ENCODE measurements at regions not wholly inside any gene's neighbourhood (a gene's known extent, or its start where the extent isn't known, plus 50 kb on each side); places are given as distances from the start of the nearest gene placed in this dataset.
"Not testable (repeated sequence)": the region's sequence is repeated elsewhere in the genome, so short reads cannot be mapped to it uniquely, and the experiment has no call there.

DNA sequence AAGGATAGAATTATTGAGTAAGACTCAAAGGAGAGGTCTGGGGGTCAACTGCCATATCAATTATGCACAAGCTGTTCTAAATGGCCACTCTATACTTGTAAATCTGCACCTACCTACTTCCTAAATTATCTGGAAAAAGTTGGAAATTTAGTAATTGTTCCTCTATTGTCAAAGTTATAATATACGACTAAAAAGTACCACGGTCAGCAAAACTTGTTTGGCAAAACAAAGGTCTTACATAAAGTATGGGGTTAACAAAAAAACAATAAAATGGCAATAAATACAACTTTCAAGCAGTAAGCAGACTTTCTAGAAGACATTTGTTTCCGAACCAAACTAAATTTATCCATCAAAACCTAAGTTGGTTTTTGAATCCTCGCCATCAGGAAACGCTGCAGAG lies 309.7 kb downstream of the FRK start:
- Mint-ChIP-seq H3K36me3 (ENCODE audit: low read depth) (no peaks in the 10 kb centered on the region), H3K27ac (no peak overlapping the region), H3K9me3 (ENCODE audit: low read depth) (no peaks in the 10 kb centered on the region), H3K4me1 (no peaks in the 10 kb centered on the region), H3K4me3 (no peak overlapping the region), H3K27me3 (no peaks in the 10 kb centered on the region)
- intact Hi-C loops (cut with DNase I, micrococcal nuclease): no loop called here
- ChIA-PET CTCF (no interaction called here), POLR2A (no interaction called here)
- DNase-seq (no peak), ATAC-seq (no peak)

DNA sequence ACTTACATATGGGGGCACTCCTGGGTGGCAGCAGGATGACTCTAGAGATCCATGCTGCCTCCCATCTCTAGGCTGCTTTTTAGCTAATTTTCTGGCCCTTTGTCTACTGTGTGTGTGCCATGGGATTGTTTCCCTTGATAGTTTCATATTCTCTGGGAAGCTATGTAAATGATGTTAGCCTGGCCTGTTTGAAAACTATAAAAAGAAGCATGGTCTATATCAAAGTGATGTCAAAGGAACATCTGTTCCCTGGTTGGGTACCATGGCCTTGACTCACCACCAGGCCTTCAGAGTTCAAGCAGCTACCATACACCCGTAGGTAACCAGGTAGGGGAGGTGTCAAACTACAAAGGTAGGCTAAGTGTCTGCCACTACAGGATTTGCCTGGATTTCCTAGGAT lies 310.4 kb downstream of the FRK start:
- H3K36me3 Mint-ChIP-seq (ENCODE audit: low read depth): no peaks in the 10 kb centered on the region
- H3K27me3 Mint-ChIP-seq: no peaks in the 10 kb centered on the region
- ATAC-seq (no peak), DNase-seq (no peak)
- intact Hi-C loops (cut with DNase I, micrococcal nuclease): no loop called here
- POLR2A ChIA-PET: no interaction called here
- CTCF ChIA-PET: no interaction called here
- H3K4me3 Mint-ChIP-seq: no peak overlapping the region
- no peak overlapping the region for H3K27ac Mint-ChIP-seq
- H3K4me1 Mint-ChIP-seq: no peaks in the 10 kb centered on the region
- H3K9me3 Mint-ChIP-seq (ENCODE audit: low read depth): no peaks in the 10 kb centered on the region

DNA sequence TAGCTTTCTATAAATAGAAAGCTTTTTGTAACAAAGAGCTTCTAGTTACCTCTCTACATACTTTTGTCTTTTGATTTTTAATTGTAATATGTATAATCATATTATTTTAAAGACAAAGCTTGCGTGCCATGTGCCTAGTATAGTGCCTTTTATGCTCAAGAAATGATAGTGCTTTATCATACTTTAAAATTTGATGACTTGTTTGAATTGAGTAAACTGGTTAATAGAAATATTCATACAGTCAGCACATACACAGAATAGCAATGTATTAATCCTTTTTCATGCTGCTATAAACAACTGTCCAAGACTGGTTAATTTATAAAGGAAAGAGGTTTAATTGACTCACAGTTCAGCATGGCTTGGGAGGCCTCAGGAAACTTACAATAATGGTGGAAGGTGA lies 313.0 kb downstream of the FRK start:
- intact Hi-C loops (cut with DNase I, micrococcal nuclease): no loop called here
- H3K27me3 Mint-ChIP-seq: no peaks in the 10 kb centered on the region
- POLR2A ChIA-PET: no interaction called here
- H3K9me3 Mint-ChIP-seq (ENCODE audit: low read depth): no peaks in the 10 kb centered on the region
- DNase-seq (no peak), ATAC-seq (no peak)
- H3K27ac Mint-ChIP-seq: no peak overlapping the region
- H3K4me1 Mint-ChIP-seq: no peaks in the 10 kb centered on the region
- CTCF ChIA-PET: interaction anchor here (0.7 kb wide), 1 partner anchor 581 kb away, joined by 5 read pairs; no protein-coding TSS in a partner anchor
- H3K4me3 Mint-ChIP-seq: no peak overlapping the region
- no peaks in the 10 kb centered on the region for H3K36me3 Mint-ChIP-seq (ENCODE audit: low read depth)

DNA sequence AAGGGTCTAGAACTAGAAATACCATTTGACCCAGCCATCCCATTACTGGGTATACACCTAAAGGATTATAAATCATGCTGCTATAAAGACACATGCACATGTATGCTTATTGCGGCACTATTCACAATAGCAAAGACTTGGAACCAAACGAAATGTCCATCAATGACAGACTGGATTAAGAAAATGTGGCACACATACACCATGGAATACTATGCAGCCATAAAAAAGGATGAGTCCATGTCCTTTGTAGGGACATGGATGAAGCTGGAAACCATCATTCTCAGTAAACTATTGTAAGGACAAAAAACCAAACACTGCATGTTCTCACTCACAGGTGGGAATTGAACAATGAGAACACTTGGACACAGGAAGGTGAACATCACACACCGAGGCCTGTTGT lies 314.1 kb downstream of the FRK start:
- CTCF ChIA-PET; H3K27ac Mint-ChIP-seq; H3K27me3 Mint-ChIP-seq; DNase-seq; H3K36me3 Mint-ChIP-seq (ENCODE audit: low read depth); H3K4me1 Mint-ChIP-seq; ATAC-seq; H3K9me3 Mint-ChIP-seq (ENCODE audit: low read depth); H3K4me3 Mint-ChIP-seq; POLR2A ChIA-PET; intact Hi-C loops (cut with DNase I, micrococcal nuclease): not testable (repeated sequence)

DNA sequence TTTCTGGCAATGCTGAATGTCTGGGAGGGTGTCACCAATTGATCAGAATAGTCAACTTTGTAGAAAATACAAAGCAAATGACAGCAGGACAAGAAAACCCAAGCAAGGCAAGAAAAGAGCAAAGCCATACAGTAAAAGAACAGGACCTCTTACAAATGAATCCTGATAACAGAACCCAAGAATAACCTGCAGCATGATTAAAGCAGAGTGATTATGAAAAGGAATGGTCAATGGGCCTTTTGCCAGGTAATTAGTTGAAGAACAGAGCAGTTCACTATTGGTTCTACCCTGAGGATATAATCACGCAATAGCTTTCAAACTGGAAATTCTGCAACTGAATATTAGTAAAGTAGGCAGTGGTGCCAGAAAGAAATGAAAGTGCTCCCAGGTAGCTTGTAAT lies 319.8 kb downstream of the FRK start:
- H3K4me3 Mint-ChIP-seq: no peak overlapping the region
- no peak for ATAC-seq
- H3K4me1 Mint-ChIP-seq: no peaks in the 10 kb centered on the region
- CTCF ChIA-PET: no interaction called here
- H3K27me3 Mint-ChIP-seq: no peaks in the 10 kb centered on the region
- peaks cover 8% of the 10 kb centered on the region for H3K9me3 Mint-ChIP-seq (ENCODE audit: low read depth)
- intact Hi-C loops (cut with DNase I, micrococcal nuclease): no loop called here
- POLR2A ChIA-PET: no interaction called here
- H3K27ac Mint-ChIP-seq: no peak overlapping the region
- no peak for DNase-seq
- no peaks in the 10 kb centered on the region for H3K36me3 Mint-ChIP-seq (ENCODE audit: low read depth)

DNA sequence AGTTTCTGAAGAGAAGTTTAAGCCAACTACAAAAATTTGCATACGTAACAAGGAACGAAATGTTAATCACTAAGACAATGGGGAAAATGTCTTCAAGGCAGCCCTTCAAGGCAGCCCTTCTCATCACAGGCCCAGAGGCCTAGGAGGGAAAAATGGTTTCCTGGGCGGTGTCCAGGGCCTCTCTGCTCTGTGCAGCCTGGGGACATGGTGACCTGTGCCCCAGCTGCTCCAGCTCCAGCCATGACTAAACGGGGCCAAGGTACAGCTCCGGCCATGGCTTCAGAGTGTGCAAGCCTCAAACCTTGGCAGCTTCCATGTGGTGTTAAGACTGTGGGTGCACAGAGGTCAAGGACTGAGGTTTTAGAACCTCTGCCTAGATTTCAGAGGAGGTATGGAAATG lies 325.1 kb downstream of the FRK start:
- ATAC-seq (no peak), DNase-seq (no peak)
- no peak overlapping the region for H3K27ac Mint-ChIP-seq
- no peaks in the 10 kb centered on the region for H3K27me3 Mint-ChIP-seq
- H3K4me3 Mint-ChIP-seq: no peak overlapping the region
- ChIA-PET CTCF (no interaction called here), POLR2A (no interaction called here)
- H3K4me1 Mint-ChIP-seq: no peaks in the 10 kb centered on the region
- intact Hi-C loops (cut with DNase I, micrococcal nuclease): no loop called here
- no peaks in the 10 kb centered on the region for H3K36me3 Mint-ChIP-seq (ENCODE audit: low read depth)
- H3K9me3 Mint-ChIP-seq (ENCODE audit: low read depth): peaks cover 4% of the 10 kb centered on the region

DNA sequence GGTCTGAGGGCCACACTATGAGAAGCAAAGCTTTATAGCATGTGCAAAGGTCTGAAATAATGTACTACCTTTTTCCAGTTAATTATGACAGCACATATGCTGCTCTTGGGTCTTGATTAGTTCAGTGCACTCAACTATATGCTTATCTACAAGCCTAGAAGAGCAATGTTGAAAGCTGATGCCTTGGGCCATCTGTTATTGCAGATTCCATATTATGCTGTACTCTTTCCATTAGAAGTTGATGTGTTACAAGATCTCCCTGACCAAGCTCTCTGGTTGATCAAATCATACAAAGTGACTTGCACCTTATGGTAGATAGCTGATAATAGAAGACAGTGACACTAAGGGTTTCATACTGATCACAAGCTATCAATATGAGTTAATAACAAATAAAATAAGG lies 327.3 kb downstream of the FRK start:
- ATAC-seq: no peak
- Mint-ChIP-seq H3K36me3 (ENCODE audit: low read depth) (no peaks in the 10 kb centered on the region), H3K4me3 (no peak overlapping the region), H3K27ac (no peak overlapping the region), H3K4me1 (no peaks in the 10 kb centered on the region), H3K9me3 (ENCODE audit: low read depth) (peaks cover 4% of the 10 kb centered on the region), H3K27me3 (no peaks in the 10 kb centered on the region)
- DNase-seq: no peak
- POLR2A ChIA-PET: no interaction called here
- intact Hi-C loops (cut with DNase I, micrococcal nuclease): no loop called here
- CTCF ChIA-PET: no interaction called here

DNA sequence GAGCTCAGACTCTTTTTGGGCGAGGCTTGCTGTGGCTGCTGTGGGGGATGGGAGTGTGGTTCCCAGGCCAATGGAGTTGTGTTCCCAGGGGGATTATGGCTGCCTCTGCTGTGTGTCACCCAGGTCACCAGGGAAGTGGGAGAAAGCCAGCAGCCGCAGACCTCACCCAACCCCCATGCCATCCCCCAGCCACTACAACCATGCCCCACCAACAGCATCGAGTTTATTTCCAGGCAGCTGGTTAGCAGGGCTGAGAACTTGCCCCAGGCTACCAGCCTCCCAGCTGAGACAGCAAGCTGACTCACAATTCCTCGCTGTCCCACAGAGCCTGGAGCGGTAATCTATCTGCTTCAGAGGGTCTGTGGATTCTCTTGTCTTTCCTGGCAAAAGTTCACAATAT lies 331.7 kb downstream of the FRK start:
- ChIA-PET CTCF (no interaction called here), POLR2A (no interaction called here)
- H3K36me3 Mint-ChIP-seq (ENCODE audit: low read depth): no peaks in the 10 kb centered on the region
- H3K9me3 Mint-ChIP-seq (ENCODE audit: low read depth): peaks cover 4% of the 10 kb centered on the region
- no peaks in the 10 kb centered on the region for H3K4me1 Mint-ChIP-seq
- no peak overlapping the region for H3K27ac Mint-ChIP-seq
- intact Hi-C loops (cut with DNase I, micrococcal nuclease): no loop called here
- DNase-seq (no peak), ATAC-seq (no peak)
- H3K27me3 Mint-ChIP-seq: peaks cover 2% of the 10 kb centered on the region
- H3K4me3 Mint-ChIP-seq: no peak overlapping the region

DNA sequence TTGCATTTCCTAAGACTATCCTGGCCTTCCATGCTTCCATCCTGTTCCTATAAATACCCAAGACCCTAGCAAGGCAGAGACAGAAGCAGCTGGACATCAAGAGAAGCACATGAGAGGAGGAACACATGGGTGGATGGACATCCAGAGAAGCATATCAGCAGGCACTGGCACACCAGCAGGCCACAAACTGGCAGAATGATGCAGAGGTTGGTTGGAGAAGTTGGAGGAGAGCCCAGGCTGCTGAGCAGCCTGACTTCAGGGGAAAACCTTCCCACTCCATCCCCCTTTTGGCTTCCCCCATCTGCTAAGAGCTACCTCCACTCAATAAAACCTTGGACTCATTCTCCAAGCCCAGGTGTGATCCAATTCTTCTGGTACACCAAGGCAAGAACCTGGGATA lies 332.5 kb downstream of the FRK start:
- DNase-seq (no peak), ATAC-seq (no peak)
- Mint-ChIP-seq H3K4me1 (no peaks in the 10 kb centered on the region), H3K36me3 (ENCODE audit: low read depth) (no peaks in the 10 kb centered on the region), H3K27me3 (peaks cover 2% of the 10 kb centered on the region), H3K4me3 (no peak overlapping the region), H3K9me3 (ENCODE audit: low read depth) (peaks cover 4% of the 10 kb centered on the region), H3K27ac (no peak overlapping the region)
- intact Hi-C loops (cut with DNase I, micrococcal nuclease): no loop called here
- ChIA-PET POLR2A (no interaction called here), CTCF (no interaction called here)

DNA sequence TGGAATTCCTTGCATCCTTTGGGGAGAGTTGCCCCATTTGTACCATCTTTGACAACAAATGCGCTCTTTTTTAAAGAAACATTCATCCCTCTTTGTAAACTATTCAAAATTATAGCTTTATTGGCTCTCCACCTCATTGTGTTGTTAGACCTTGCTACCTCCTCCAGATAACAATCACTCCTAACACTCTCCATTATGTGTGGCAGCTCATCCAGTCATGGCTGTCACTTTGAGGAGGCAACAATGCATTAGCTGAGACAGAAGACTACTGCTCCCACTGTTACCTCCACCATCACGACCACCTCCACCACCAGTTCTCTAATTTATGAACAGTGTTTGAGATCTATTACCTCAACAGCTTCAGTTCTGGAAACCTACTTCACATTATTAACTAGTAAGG lies 339.1 kb downstream of the FRK start:
- Mint-ChIP-seq H3K9me3 (ENCODE audit: low read depth) (peaks cover 1% of the 10 kb centered on the region), H3K4me3 (no peak overlapping the region), H3K4me1 (no peaks in the 10 kb centered on the region), H3K27me3 (no peaks in the 10 kb centered on the region), H3K27ac (no peak overlapping the region), H3K36me3 (ENCODE audit: low read depth) (no peaks in the 10 kb centered on the region)
- no peak for DNase-seq
- intact Hi-C loops (cut with DNase I, micrococcal nuclease): no loop called here
- ChIA-PET CTCF (no interaction called here), POLR2A (no interaction called here)
- no peak for ATAC-seq

DNA sequence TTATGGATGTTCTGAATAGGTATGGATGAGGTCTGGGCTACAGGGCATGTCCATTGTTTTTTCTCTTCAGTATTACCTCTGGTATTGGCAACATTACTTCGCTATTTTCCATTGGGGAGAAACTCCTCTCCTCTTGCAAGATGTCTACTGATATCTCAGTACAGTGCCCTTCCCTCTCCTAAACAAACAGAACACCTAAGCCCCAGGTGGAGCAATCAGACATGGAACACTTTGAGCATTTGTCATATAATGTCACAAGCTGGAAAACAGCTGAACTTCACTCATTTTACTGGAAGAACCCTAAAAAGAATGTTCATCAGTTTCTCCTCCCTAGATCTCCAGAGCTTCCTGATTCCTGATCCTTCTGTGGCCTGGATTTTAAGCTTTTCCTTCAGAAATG lies 339.8 kb downstream of the FRK start:
- Mint-ChIP-seq H3K27me3 (no peaks in the 10 kb centered on the region), H3K27ac (no peak overlapping the region)

DNA sequence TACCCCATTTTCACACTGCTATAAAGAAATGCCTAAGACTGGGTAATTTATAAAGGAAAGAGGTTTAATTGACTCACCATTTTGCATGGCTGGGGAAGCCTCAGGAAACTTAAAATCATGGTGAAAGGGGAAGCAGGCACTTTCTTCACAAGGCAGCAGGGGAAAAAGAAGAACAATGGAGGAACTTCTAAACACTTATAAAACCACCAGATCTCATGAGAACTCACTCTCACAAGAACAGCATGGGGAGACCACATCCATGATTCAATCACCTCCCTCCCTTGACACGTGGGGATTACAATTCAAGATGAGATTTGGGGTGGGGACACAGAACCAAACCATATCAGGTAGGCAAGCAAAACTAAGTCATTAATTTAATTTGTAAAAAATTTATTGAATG lies 343.2 kb downstream of the FRK start:
- ChIA-PET POLR2A (no interaction called here), CTCF (no interaction called here)
- no peak overlapping the region for H3K4me3 Mint-ChIP-seq
- intact Hi-C loops (cut with DNase I, micrococcal nuclease): no loop called here
- H3K9me3 Mint-ChIP-seq (ENCODE audit: low read depth): no peaks in the 10 kb centered on the region
- H3K36me3 Mint-ChIP-seq (ENCODE audit: low read depth): no peaks in the 10 kb centered on the region
- DNase-seq (no peak), ATAC-seq (no peak)
- H3K27me3 Mint-ChIP-seq: no peaks in the 10 kb centered on the region
- no peak overlapping the region for H3K27ac Mint-ChIP-seq
- H3K4me1 Mint-ChIP-seq: no peaks in the 10 kb centered on the region

More for the DNA sequence above, 339.8 kb downstream of the FRK start:
- Mint-ChIP-seq H3K9me3 (ENCODE audit: low read depth) (peaks cover 1% of the 10 kb centered on the region), H3K4me1 (no peaks in the 10 kb centered on the region), H3K36me3 (ENCODE audit: low read depth) (no peaks in the 10 kb centered on the region), H3K4me3 (no peak overlapping the region)
- POLR2A ChIA-PET: no interaction called here
- ATAC-seq (no peak), DNase-seq (no peak)
- CTCF ChIA-PET: no interaction called here
- intact Hi-C loops (cut with DNase I, micrococcal nuclease): no loop called here

DNA sequence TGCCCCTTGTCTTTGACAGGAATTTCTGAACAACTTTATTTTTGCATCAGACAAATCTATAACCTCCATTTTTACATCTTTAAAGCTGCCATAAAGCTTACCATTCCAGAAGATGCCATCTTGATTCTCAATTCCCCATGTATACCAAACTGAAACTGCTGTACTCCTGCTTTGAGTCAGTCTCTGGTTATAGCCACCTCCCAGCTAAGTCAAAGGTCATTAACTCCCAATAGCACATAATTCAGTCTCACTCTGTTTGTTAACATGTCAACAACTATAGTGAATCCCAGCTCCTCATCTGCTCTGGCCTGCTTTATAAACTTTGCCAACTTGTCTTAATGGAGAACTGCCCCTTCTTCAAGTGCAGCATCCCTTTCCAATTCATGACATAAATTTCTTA lies 343.6 kb downstream of the FRK start:
- Mint-ChIP-seq H3K4me1 (no peaks in the 10 kb centered on the region), H3K27ac (no peak overlapping the region), H3K9me3 (ENCODE audit: low read depth) (no peaks in the 10 kb centered on the region), H3K4me3 (no peak overlapping the region), H3K27me3 (no peaks in the 10 kb centered on the region), H3K36me3 (ENCODE audit: low read depth) (no peaks in the 10 kb centered on the region)
- ChIA-PET POLR2A (no interaction called here), CTCF (no interaction called here)
- DNase-seq: no peak
- intact Hi-C loops (cut with DNase I, micrococcal nuclease): no loop called here
- no peak for ATAC-seq
